ENCODE measurements at regions not wholly inside any gene's neighbourhood (a gene's known extent, or its start where the extent isn't known, plus 50 kb on each side); places are given as distances from the start of the nearest gene placed in this dataset.

DNA sequence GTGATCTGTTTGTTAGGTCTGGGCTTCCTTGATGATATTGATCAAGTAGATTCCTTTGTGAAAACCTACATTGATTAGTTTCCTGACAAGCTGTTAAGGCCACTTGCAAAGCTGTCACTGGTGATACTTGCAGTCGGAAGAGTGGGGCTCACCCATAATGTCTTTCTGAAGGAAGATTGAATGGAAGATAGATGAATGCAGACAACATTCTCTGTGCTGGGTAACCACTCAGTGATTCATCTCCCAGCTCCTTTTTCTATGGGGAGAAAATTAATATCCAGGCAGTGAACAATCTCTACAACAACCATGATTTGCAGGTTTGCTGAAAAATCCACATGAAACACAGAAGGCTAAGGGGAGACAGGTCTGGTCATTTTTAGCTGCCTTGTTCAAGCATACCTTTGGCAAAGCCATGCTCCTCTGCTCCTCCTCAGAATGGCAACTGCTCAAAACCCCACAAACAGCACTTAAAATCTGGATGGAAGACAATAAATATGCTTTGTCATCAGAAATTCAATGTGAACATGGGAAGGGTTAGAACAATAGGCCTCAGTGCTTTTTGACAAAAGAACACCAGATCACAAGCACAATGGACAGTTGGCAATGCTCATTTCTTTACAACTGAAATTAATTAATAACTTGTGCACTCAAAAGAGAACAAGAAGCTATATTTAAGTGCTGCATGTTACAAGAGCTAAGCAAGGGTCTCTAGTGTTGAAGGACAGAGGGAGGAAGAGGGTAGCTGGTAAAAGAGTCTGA, 495.4 kb downstream of the TOX3 start:
- Histone ChIP-seq H3K36me3 (replicated peaks in 1 of 2; ENCODE audit: control insufficient read depth in 1 of 2, insufficient read depth in 2 of 2, low read length in 2 of 2) (no peaks in the 10 kb centered on the region), H3K27ac (ENCODE audit: extremely low read length, insufficient read depth, low read length) (no peak overlapping the region), H3K79me2 (ENCODE audit: insufficient read depth, low read length) (no peaks in the 10 kb centered on the region), H3K4me1 (ENCODE audit: insufficient read depth, low read length) (peaks cover 19% of the 10 kb centered on the region), H4K20me1 (ENCODE audit: insufficient read depth, low read length) (no peaks in the 10 kb centered on the region), H3K27me3 (ENCODE audit: control insufficient read depth in 1 of 2, insufficient read depth in 2 of 2, low read length in 2 of 2) (no peaks in the 10 kb centered on the region), H3K9ac (ENCODE audit: insufficient read depth, low read depth, low read length) (no peak overlapping the region), H2AFZ (ENCODE audit: low read length) (no peak overlapping the region), H3K9me3 (ENCODE audit: low read length) (0 out of 2 replicates have a peak, but pooled peaks cover 5% of the 10 kb centered on the region), H3K4me2 (ENCODE audit: low read depth, low read length) (no peak overlapping the region), H3K4me3 (replicated peaks in 1 of 3; ENCODE audit: insufficient read depth in 1 of 3, low read depth in 2 of 3, low read length in 3 of 3) (no peak overlapping the region)
- TF ChIP-seq MAFF (IDR thresholded peaks at IDR 0.05; ENCODE audit: low read depth, low read length): peak; percentile 96
- TF ChIP-seq, protein P1, sequence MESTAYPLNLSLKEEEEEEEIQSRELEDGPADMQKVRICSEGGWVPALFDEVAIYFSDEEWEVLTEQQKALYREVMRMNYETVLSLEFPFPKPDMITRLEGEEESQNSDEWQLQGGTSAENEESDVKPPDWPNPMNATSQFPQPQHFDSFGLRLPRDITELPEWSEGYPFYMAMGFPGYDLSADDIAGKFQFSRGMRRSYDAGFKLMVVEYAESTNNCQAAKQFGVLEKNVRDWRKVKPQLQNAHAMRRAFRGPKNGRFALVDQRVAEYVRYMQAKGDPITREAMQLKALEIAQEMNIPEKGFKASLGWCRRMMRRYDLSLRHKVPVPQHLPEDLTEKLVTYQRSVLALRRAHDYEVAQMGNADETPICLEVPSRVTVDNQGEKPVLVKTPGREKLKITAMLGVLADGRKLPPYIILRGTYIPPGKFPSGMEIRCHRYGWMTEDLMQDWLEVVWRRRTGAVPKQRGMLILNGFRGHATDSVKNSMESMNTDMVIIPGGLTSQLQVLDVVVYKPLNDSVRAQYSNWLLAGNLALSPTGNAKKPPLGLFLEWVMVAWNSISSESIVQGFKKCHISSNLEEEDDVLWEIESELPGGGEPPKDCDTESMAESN (CRISPR knock-in tag; conservative IDR thresholded peaks at IDR 0.05): no peak
- TF ChIP-seq MAFK (conservative IDR thresholded peaks at IDR 0.05 in 1 of 2, IDR thresholded peaks at IDR 0.05 in 1 of 2; ENCODE audit: low read length in 2 of 2): peak; percentile 97
- TF ChIP-seq ZNF737 (CRISPR knock-in tag; IDR thresholded peaks at IDR 0.05; ENCODE audit: borderline replicate concordance): no peak
- TF ChIP-seq ELF4 (CRISPR knock-in tag; IDR thresholded peaks at IDR 0.05; ENCODE audit: borderline replicate concordance): no peak
- TF ChIP-seq ZNF460 (CRISPR knock-in tag; IDR thresholded peaks at IDR 0.05; ENCODE audit: borderline replicate concordance): no peak
- no peak for TF ChIP-seq TCF7 (IDR thresholded peaks at IDR 0.05; ENCODE audit: low read depth)
- TF ChIP-seq MTF1 (CRISPR knock-in tag; IDR thresholded peaks at IDR 0.05): no peak
- in situ Hi-C loops (cut with HindIII; ENCODE audit: extremely low pct_ligation_motif_present, low pct_unique_long_range_greater_than_20kb) (no loop called here), intact Hi-C loops (cut with micrococcal nuclease; ENCODE audit: unreplicated experiment) (no loop called here)
- 100% methylated on average over 1 of the region's 1 CpG for WGBS (ENCODE audit: low lambda C conversion rate)
- ATAC-seq: no peak
- ChIA-PET CTCF (ENCODE audit: low intra/inter-chr PET ratio, low total read pairs) (no interaction called here), POLR2A (no interaction called here)
- no TSS peak for BruUV-seq (replicated peaks)
- FAIRE-seq: no peak
- DNase-seq (ENCODE audit: low spot score): no peak
